Liver (tissue), 3 donors: ENCODE measurements at regions not wholly inside any gene's neighbourhood (a gene's known extent, or its start where the extent isn't known, plus 50 kb on each side); places are given as distances from the start of the nearest gene placed in this dataset.

Experiments
- JUND ChIP-seq, 2 donors: IDR thresholded peaks; 2 replicates each; pipeline ENCODE4 v1.6.1; 2016; ENCODE audit warnings: antibody characterized with exemption in 2 of 2
- SP1 ChIP-seq: IDR thresholded peaks from 2 replicates; pipeline ENCODE4 v1.6.1; 2018; ENCODE audit warnings: antibody characterized with exemption, mild to moderate bottlenecking
- TAF1 ChIP-seq: conservative IDR thresholded peaks from 2 replicates; pipeline ENCODE4 v1.6.1; 2016; ENCODE audit warnings: antibody characterized with exemption, mild to moderate bottlenecking
- TF ChIP-seq, protein P1 (sequence below): fragments of 150-350 bp; IDR thresholded peaks from 2 replicates; pipeline ENCODE4 v1.5.1; 2017; ENCODE audit warnings: improper control_type of control experiment, low read depth, low read length; ENCODE audit not compliant: missing input control
- TF ChIP-seq, protein P2 (sequence below): IDR thresholded peaks from 2 replicates; pipeline ENCODE4 v1.6.1; 2016; ENCODE audit warnings: antibody characterized with exemption, mild to moderate bottlenecking
- donor health status: healthy.
- donor health status: healthy.

DNA sequence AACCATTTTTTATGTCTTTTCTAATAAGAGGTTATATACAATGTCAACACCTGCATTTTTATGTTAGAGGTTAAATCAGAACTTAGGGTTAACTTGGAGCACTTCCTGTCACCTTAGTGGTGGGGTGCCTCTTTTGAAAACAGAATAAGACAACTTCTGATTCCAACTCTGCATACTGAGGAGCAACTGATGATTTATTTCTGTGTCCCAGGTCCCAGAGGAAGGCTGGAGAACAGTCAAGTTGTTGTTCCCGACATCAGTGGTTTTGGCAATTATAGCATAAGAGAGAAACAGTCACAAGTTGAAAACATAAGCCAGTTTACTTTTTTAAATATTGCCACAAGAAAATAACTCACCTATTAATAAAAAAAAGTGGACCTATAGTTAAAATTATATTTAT lies 871.0 kb upstream of the ADAMTS5 start:
- TF ChIP-seq TAF1: no peak
- TF ChIP-seq, protein P1, sequence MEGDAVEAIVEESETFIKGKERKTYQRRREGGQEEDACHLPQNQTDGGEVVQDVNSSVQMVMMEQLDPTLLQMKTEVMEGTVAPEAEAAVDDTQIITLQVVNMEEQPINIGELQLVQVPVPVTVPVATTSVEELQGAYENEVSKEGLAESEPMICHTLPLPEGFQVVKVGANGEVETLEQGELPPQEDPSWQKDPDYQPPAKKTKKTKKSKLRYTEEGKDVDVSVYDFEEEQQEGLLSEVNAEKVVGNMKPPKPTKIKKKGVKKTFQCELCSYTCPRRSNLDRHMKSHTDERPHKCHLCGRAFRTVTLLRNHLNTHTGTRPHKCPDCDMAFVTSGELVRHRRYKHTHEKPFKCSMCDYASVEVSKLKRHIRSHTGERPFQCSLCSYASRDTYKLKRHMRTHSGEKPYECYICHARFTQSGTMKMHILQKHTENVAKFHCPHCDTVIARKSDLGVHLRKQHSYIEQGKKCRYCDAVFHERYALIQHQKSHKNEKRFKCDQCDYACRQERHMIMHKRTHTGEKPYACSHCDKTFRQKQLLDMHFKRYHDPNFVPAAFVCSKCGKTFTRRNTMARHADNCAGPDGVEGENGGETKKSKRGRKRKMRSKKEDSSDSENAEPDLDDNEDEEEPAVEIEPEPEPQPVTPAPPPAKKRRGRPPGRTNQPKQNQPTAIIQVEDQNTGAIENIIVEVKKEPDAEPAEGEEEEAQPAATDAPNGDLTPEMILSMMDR: no peak
- TF ChIP-seq JUND (IDR thresholded peaks at IDR 0.05): no peak
- TF ChIP-seq, protein P2, sequence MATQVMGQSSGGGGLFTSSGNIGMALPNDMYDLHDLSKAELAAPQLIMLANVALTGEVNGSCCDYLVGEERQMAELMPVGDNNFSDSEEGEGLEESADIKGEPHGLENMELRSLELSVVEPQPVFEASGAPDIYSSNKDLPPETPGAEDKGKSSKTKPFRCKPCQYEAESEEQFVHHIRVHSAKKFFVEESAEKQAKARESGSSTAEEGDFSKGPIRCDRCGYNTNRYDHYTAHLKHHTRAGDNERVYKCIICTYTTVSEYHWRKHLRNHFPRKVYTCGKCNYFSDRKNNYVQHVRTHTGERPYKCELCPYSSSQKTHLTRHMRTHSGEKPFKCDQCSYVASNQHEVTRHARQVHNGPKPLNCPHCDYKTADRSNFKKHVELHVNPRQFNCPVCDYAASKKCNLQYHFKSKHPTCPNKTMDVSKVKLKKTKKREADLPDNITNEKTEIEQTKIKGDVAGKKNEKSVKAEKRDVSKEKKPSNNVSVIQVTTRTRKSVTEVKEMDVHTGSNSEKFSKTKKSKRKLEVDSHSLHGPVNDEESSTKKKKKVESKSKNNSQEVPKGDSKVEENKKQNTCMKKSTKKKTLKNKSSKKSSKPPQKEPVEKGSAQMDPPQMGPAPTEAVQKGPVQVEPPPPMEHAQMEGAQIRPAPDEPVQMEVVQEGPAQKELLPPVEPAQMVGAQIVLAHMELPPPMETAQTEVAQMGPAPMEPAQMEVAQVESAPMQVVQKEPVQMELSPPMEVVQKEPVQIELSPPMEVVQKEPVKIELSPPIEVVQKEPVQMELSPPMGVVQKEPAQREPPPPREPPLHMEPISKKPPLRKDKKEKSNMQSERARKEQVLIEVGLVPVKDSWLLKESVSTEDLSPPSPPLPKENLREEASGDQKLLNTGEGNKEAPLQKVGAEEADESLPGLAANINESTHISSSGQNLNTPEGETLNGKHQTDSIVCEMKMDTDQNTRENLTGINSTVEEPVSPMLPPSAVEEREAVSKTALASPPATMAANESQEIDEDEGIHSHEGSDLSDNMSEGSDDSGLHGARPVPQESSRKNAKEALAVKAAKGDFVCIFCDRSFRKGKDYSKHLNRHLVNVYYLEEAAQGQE: no peak
- TF ChIP-seq SP1: no peak
